NCI-H2107 (cell line): ENCODE measurements at regions not wholly inside any gene's neighbourhood (a gene's known extent, or its start where the extent isn't known, plus 50 kb on each side); places are given as distances from the start of the nearest gene placed in this dataset.

Experiments used
- DNase-seq: peaks from one replicate; lab custom pipeline; 2025; lab: John Stamatoyannopoulos, UW

DNA sequence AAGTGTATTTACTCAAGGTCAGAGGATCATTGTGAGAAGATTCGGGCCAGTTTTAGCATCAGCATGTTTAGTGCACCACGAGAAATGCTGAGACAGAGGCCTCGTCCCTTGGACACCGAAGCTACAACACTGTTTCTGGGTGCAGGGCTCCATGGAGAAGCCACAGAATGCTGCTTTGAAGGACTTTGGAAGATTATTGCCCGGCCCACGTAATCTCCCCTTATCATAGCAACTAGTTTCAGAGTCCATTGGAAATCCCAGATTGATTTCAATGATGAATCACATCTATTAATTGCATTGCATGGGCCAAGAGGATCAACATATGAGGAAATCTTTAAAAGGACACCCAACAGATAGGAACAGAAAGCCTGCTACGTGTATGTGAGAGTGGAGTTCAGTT lies 156.0 kb downstream of the MAF start:
- no peak for DNase-seq

DNA sequence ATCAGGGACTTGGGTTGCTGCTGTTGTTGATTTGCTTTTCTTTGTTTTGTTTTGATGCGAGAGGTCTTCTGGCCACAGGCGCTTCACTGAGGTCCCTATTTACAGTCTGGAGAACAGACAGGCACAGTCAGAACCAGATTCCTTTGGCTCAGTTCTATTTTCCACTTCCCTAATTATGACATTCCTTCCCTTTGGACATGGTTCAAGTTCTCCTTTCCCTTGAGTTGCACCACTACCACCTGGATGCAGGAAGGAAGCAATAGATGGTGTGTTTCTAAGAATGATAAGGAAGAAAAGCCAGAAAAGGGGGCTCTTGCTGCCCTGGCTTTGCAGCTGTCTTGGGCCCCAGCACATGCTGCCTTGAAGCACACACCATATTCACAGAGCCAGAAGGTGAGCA lies 160.6 kb downstream of the MAF start:
- DNase-seq, result no peak

- no peak for DNase-seq
Measured at GRCh38 chr16:79437764-79438751, 162.5 kb downstream of the MAF start.

- DNase-seq, result no peak
Measured at GRCh38 chr16:79436885-79437284, 163.7 kb downstream of the MAF start.

DNA sequence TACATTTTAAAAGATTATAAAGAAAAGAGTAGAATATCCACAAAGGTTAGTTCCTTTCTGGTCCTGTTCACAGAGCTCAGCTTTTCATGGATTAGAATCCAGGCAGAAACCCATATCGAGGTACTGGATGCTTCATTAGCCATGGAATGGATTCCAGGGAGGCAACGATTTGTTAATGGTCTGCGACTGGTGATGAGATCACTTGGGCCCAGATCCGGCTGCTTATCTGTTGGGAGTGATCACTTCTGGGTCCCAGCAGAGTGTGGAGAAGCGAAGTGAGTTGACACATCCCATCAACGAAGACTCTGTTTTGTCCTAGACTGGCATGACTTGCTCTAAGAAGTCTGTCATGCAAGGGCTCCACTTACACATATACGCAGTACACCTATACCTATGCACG lies 165.8 kb downstream of the MAF start:
- no peak for DNase-seq

- no peak for DNase-seq
Measured at GRCh38 chr16:79434092-79434491, 166.4 kb downstream of the MAF start.

- no peak for DNase-seq
Measured at GRCh38 chr16:79431923-79432322, 168.6 kb downstream of the MAF start.

DNA sequence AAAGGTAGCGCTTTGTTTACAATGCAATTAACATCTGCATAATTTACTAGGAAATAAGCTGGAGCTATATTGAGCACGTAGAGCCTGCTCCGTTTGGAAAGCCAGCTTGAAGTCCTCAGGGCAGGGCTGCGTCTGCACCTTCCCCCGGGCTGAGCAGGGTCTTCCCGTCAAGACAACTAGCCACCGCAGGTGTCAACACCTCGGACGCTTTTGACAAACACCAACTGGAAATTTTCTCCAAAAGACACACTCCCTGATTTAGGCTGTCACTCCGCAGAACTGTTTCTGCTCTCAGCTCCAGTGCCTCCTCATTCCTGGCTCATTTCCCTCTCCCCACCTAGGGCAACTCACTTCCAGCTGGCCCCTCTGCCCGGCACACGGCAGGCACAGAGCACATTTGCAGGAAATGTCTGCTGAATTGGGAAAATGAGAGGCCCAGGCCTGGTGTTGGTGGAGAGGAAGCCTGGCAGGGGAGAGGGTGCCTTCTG lies 170.3 kb downstream of the MAF start:
- DNase-seq, result no peak

GRCh38 chr16:79429381-79430190 lies 171.0 kb downstream of the MAF start:
- no peak for DNase-seq

- DNase-seq, result no peak
Measured at GRCh38 chr16:79426663-79427062, 173.9 kb downstream of the MAF start.

DNA sequence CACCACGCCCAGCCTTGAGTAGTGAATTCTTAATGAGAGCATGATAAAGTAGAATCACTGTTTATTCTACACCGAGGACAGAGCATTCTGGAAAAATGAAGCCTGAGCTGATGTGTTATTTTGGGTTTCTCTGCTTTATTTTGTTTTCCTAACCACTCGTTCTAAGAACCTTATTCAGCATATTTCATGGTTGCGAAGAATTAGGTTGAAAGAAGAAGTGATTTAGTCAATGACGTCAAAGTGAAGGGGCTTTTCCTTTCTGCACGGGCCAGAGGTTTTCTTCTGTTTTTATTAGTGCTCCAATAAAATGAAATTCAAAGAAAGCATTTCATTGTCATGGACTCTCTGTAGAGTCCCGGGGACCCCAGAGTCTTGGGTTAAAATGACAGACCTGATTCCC lies 178.5 kb downstream of the MAF start:
- DNase-seq, result no peak

DNA sequence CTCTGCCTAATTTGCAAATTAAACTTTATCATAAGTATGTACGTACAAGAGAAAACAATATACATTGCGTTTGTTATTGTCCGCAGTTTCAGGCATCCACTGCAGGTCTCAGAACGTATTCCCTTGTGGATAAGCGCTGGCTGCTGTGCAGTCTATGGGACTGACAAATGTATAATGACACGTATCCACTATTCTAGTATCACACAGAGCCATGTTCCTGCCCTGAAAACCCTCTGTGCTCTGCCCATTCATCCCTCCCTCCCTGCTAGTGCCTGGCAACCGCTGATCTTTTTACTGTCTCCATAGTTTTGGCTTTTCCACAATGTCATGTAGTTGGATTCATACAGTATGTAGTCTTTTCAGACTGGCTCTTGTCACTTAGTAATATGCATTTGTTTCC lies 179.4 kb downstream of the MAF start:
- no peak for DNase-seq

DNA sequence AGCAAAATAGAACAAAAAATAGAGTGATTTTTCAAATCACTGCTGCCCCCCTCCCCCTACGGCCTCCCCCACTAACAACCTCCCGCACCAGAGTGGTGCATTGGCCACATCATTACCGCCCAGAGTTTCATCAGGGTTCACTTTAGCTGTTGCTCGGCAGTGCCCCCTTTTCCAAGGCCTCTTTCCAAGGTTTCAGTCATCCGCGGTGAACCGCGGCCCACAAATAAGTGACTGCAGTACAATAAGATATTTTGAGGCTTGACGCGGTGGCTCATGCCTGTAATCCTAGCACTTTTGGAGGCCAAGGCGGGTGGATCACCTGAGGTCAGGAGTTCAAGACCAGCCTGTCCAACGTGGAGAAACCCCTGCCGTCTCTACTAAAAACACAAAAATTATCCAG lies 180.0 kb downstream of the MAF start:
- DNase-seq, result no peak

- no peak for DNase-seq
Measured at GRCh38 chr16:79419148-79419547, 181.4 kb downstream of the MAF start.

GRCh38 chr16:79417601-79418008 lies 182.9 kb downstream of the MAF start:
- DNase-seq, result no peak

DNA sequence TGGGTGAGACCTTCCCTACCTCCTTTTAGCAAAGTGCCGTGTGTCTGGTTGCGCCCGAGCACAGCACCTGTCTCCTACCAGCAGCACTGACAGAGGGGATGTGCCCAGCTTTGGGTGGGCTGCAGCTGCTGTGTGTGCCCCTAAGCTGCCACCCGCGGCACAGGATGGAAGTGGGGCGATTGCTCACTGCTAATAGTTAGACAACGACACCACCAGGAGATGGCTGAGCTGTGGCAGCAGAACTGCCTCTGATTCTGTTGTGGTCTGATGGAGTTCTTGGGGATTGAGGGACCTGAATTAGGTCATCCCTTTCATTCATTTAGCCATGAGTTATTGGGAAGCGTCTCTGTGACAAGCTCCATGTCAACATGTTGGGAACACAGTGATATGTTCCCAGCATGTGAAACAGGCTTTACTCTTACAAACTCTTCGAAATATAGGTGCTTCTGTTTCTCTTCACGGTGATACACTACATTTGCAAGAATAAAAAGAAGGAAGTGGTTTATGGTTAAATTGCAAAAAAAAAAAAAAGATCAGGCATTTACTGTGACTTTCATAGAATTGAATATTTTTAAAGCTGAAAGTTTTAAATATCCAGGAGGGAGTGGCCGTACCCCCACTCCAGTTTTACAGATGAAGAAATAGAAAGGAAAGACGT lies 184.4 kb downstream of the MAF start:
- no peak for DNase-seq

DNA sequence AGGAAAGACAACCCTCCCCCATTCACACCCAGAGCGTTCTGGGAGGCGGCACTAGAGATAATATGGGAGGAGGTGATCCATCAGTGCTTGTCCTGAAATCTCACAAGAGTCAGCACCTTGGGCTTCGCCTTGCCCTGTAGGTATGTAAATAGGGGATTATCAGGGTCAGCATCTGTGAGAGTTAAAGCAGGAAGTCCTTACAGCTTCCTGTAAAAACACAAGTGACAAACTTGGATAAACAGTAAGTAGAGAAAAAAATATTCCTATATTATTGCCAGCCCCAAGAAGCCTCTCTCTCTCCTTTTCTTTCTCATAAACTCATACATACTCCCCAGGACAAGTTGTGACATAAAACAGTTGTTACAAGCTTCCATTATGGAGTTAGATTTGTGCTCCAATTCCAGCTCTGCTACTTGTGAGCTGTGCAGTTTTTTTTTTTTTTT lies 187.7 kb downstream of the MAF start:
- DNase-seq, result no peak

DNA sequence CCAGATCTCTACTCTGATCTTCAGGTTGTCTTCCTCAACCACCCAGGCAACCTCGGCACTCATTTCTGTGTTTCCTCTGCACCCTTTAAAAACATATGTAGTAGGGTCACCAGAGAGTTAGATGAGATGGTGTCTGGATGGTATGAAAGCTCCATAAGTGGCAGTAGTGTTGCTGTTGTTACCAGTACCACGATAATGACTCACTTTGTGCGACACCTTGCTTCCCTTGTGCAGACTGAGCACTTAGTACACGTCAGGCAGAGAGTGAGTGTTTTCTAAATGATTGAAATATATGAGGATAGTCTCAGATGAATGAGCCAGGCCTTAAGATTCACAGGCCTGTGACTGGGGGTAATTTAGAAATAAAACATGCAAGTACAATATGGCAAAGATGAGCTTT lies 188.7 kb downstream of the MAF start:
- DNase-seq, result no peak

DNA sequence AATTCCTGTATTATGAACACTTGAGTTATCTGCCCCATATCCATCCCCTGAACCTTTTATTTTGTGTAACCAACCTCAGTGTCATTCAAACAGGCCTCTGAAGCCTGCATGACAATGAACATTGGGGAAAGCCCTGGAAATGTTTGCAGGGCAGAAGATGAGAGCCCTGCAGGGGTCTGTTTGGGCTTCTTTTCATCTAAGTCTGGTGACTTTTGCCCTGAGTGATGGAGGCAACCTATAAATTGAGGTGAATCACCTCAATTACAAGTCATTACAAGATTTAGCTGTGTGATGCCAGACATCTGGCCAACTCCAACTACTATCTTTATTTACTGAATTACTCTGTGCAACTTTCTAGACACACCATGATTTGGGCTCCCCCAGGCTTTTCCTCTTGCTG lies 189.2 kb downstream of the MAF start:
- DNase-seq, result no peak

DNA sequence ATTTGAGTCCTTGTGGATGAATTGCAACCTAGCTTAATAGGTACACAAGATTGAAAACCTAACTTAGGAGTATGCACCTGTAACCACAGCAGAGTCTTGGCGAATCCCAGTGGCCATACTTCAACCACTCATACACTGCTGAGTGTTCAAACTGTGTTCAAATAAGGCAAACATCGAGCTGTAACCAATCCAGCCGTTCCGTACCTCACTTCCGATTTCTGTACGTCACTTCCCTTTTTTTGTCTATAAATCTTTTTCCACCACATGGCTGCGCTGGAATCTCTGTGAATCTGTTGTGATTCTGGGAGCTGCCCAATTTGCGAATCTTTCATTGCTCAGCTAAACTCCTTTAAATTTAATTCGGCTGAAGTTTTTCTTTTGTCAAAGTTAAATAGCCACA lies 190.6 kb downstream of the MAF start:
- DNase-seq, result no peak

- DNase-seq, result no peak
Measured at GRCh38 chr16:79408355-79408754, 192.2 kb downstream of the MAF start.

DNA sequence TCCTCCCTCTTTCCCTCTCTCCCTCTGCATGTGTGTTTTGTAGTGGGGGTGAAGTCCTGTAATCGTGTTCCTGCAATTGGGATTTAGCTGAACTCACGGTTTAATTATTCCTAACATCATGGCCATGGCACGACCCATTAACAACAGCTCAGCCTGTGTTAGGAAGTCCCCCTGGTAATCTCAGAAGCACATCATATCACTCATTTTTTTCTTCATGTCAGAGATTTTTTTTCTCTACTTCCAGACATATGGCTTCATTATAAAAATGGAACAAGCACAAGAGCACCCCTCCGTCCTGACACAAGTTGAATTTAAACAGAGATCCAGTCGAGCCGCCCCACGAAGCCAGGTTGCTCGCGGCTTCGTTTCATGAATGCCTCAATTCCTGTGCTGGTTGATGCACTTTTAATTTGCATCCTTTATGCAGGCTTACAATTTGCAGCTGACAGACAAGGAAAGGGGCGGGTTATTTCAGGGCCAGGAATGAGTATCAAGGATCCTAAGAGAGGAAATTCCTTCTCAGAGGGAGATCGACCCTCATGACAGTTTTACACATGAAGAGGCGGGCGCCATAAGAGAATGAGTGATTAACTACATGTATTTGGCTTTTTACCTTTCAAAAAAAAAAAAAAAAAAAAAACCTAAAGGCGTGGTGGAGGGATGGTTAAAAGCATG lies 192.9 kb downstream of the MAF start:
- DNase-seq, result no peak
